Stimulated activated CD4-positive, alpha-beta T cell treated with anti-CD3 and anti-CD28 coated beads, Interleukin-4, amount 100 ng/mL, for 24 hours (primary cell): ENCODE measurements at regions not wholly inside any gene's neighbourhood (a gene's known extent, or its start where the extent isn't known, plus 50 kb on each side); places are given as distances from the start of the nearest gene placed in this dataset.

Source experiments
- DNase-seq: peaks from one replicate; pipeline ENCODE4 v3.0.0-alpha.2; 2020

GRCh38 chr5:68457285-68457684 lies 241.7 kb downstream of the PIK3R1 start:
- no peak for DNase-seq

GRCh38 chr5:68458416-68459021 lies 243.0 kb downstream of the PIK3R1 start:
- DNase-seq = no peak

GRCh38 chr5:68459093-68459809 lies 243.7 kb downstream of the PIK3R1 start:
- no peak for DNase-seq

- DNase-seq = no peak
Observed at GRCh38 chr5:68459810-68460139, 244.2 kb downstream of the PIK3R1 start.

- peak; percentile 64 for DNase-seq
Observed at GRCh38 chr5:68460147-68460798, 244.7 kb downstream of the PIK3R1 start.

- DNase-seq = no peak
Observed at GRCh38 chr5:68463606-68464005, 248.1 kb downstream of the PIK3R1 start.

GRCh38 chr5:68464424-68464823 lies 248.9 kb downstream of the PIK3R1 start:
- DNase-seq = peak; percentile 60

GRCh38 chr5:68465133-68465532 lies 249.6 kb downstream of the PIK3R1 start:
- DNase-seq = peak; percentile 25

- DNase-seq = no peak
Observed at GRCh38 chr5:68465934-68466551, 250.5 kb downstream of the PIK3R1 start.

- DNase-seq = no peak
Observed at GRCh38 chr5:68467208-68467607, 251.7 kb downstream of the PIK3R1 start.

- no peak for DNase-seq
Observed at GRCh38 chr5:68467794-68468193, 252.2 kb downstream of the PIK3R1 start.

- no peak for DNase-seq
Observed at GRCh38 chr5:68468322-68468721, 252.8 kb downstream of the PIK3R1 start.

GRCh38 chr5:68475476-68475983 lies 260.0 kb downstream of the PIK3R1 start:
- DNase-seq = no peak

- DNase-seq = no peak
Observed at GRCh38 chr5:68476854-68477253, 261.3 kb downstream of the PIK3R1 start.

- DNase-seq = no peak
Observed at GRCh38 chr5:68478301-68479095, 262.9 kb downstream of the PIK3R1 start.

- no peak for DNase-seq
Observed at GRCh38 chr5:68479524-68479923, 264.0 kb downstream of the PIK3R1 start.

GRCh38 chr5:68480335-68480940 lies 264.9 kb downstream of the PIK3R1 start:
- no peak for DNase-seq

GRCh38 chr5:68482199-68482598 lies 266.6 kb downstream of the PIK3R1 start:
- no peak for DNase-seq

- no peak for DNase-seq
Observed at GRCh38 chr5:68484307-68485068, 268.9 kb downstream of the PIK3R1 start.

GRCh38 chr5:68489556-68489955 lies 274.0 kb downstream of the PIK3R1 start:
- DNase-seq = no peak

- no peak for DNase-seq
Observed at GRCh38 chr5:68490406-68490805, 274.9 kb downstream of the PIK3R1 start.

GRCh38 chr5:68494771-68495170 lies 279.2 kb downstream of the PIK3R1 start:
- no peak for DNase-seq
